Activated CD4-positive, alpha-beta memory T cell treated with anti-CD3 and anti-CD28 coated beads, Interleukin-2, amount 10 ng/mL, durations not matched to agents 7 days and 5 days (primary cell): ENCODE measurements at regions not wholly inside any gene's neighbourhood (a gene's known extent, or its start where the extent isn't known, plus 50 kb on each side); places are given as distances from the start of the nearest gene placed in this dataset.
A peak's percentile ranks its signal among the peaks of the same experiment; 100 is the strongest.

Experiments
- CTCF ChIA-PET: fragments of 350-600 bp; sonication (Branson Sonifier 250); formaldehyde crosslinking; loops from one replicate; lab custom pipeline; 2021; ENCODE audit warnings: antibody characterized with exemption, inconsistent platforms; lab: Charles Lee
- POLR2A ChIA-PET: fragments of 350-600 bp; sonication (Branson Sonifier 250); formaldehyde crosslinking; loops from one replicate; lab custom pipeline; 2021; ENCODE audit warnings: antibody characterized with exemption; lab: Charles Lee
- DNase-seq: peaks from one replicate; pipeline ENCODE4 v3.0.0-alpha.2; 2020
- H3K27ac Mint-ChIP-seq: one replicate; pipeline ENCODE4 v1.8.0; 2021; ENCODE audit warnings: mild to moderate bottlenecking, mixed read lengths
- H3K27me3 Mint-ChIP-seq: one replicate; pipeline ENCODE4 v1.8.0; 2021; ENCODE audit warnings: mixed read lengths
- H3K36me3 Mint-ChIP-seq: one replicate; pipeline ENCODE4 v1.8.0; 2021; ENCODE audit warnings: low read depth, mixed read lengths
- H3K4me1 Mint-ChIP-seq: one replicate; pipeline ENCODE4 v1.8.0; 2021; ENCODE audit warnings: mixed read lengths
- H3K4me3 Mint-ChIP-seq: one replicate; pipeline ENCODE4 v1.8.0; 2021; ENCODE audit warnings: mild to moderate bottlenecking, mixed read lengths
- H3K9me3 Mint-ChIP-seq: one replicate; pipeline ENCODE4 v1.8.0; 2021; ENCODE audit warnings: mixed read lengths

DNA sequence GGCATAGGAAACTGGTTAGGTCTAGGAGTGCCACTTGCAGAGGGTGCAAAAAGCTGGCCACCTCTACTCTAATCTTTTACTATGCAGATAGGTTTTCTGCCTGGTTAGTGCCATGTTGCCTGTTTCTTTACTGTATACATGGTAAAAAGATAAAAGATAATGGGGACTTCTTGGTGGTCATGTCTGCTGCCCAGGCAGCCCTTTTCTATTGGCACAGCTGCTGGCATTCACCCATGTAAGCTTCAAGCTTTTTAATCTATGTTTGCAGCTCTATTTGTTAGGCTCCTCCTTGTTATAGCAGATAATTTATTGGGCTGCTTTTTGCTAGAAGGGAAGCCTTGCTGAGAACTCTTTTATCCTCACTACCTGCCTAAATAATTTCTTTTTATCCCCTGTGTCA lies 74.0 kb upstream of the KDM5D start:
- ChIA-PET POLR2A (no interaction called here), CTCF (no interaction called here)
- Mint-ChIP-seq H3K27ac (no peak overlapping the region), H3K9me3 (no peaks in the 10 kb centered on the region), H3K36me3 (no peaks in the 10 kb centered on the region), H3K27me3 (no peaks in the 10 kb centered on the region), H3K4me1 (peaks cover 2% of the 10 kb centered on the region), H3K4me3 (no peak overlapping the region)
- DNase-seq, result no peak

DNA sequence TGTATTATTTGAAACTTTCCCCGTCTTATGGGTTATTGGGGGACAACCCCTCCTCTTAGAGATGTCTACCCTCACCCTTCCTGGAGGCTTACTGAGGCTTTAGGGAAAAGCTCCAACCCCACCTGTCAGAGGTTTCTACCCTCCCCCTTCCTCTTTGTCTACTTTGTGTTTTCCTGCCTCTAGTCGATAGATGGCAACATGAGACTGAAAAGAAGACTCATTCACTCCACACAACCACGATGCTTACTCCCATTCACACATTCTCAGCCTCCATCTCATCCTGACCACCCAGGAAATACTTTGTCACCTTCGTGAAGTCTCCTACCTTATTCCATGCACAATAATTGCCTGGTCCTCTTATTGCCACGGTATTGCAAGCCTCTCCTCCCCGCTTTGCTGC lies 72.4 kb upstream of the KDM5D start:
- Mint-ChIP-seq H3K4me1 (peaks cover 2% of the 10 kb centered on the region), H3K27me3 (no peaks in the 10 kb centered on the region), H3K9me3 (no peaks in the 10 kb centered on the region), H3K27ac (no peak overlapping the region), H3K36me3 (no peaks in the 10 kb centered on the region), H3K4me3 (no peak overlapping the region)
- DNase-seq, result no peak
- ChIA-PET POLR2A (no interaction called here), CTCF (no interaction called here)

DNA sequence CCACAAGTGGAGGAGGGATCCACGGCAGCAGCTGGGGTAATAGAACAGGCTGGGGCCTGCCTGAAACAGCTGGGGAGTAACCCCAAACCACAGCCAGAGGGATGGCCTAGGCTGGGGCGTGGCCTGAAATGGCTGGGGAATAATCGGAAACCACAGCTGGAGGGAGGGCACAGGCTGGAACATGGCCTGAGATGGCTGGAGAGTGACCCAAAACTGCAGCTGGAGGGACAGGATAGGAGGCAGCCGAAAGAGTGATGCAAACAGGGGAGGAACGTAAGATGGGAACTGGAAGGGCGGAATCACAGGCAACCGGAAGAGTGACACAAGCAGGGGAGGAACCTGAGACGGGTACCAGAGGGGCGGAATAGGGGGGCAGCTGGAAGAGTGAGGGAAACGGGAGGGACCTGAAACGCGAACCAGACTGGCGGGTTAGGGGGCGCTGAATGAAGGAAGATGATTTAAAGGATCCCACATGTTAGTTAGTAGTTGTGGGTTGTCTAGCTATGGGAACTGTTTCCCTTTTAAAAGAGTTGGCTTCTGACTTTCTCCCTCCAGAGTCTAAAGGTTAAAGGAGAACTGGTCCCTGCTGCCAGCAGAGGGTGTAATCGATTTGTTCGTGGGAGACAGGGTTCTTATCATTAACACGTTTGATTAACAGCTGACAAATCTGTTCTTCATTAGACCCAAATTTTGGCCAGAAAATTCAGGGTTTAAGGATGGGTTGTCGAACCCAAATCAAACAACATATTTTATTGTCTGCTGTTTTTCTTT lies 71.7 kb upstream of the KDM5D start:
- Mint-ChIP-seq H3K27ac (no peak overlapping the region), H3K4me3 (peak overlapping the region; percentile 15), H3K36me3 (no peaks in the 10 kb centered on the region), H3K9me3 (no peaks in the 10 kb centered on the region), H3K27me3 (no peaks in the 10 kb centered on the region), H3K4me1 (peaks cover 2% of the 10 kb centered on the region)
- CTCF ChIA-PET, result no interaction called here
- no peak for DNase-seq
- POLR2A ChIA-PET, result no interaction called here
